Immature natural killer cell (primary cell): ENCODE measurements at regions not wholly inside any gene's neighbourhood (a gene's known extent, or its start where the extent isn't known, plus 50 kb on each side); places are given as distances from the start of the nearest gene placed in this dataset.

ENCODE experiments used
- DNase-seq, 3 donors: peaks; one replicate each; pipeline ENCODE4 v3.0.0; 2022; ENCODE audit warnings: mixed read lengths in 1 of 3
- H3K27ac Mint-ChIP-seq, 6 donors: one replicate each; pipeline ENCODE4 v1.8.0; 2020; ENCODE audit warnings: mixed read lengths in 6 of 6, mild to moderate bottlenecking in 5 of 6, inconsistent platforms in 4 of 6, moderate library complexity in 3 of 6
- H3K27me3 Mint-ChIP-seq, 3 donors: one replicate each; pipeline ENCODE4 v1.8.0; 2020 to 2021; ENCODE audit warnings: low read depth in 3 of 3, mild to moderate bottlenecking in 3 of 3, mixed read lengths in 3 of 3, moderate library complexity in 3 of 3, inconsistent platforms in 1 of 3
- H3K36me3 Mint-ChIP-seq, 3 donors: one replicate each; pipeline ENCODE4 v1.8.0; 2020; ENCODE audit warnings: mixed read lengths in 3 of 3, inconsistent platforms in 2 of 3, mild to moderate bottlenecking in 2 of 3
- H3K4me1 Mint-ChIP-seq, 2 donors: one replicate each; pipeline ENCODE4 v1.8.0; 2020; ENCODE audit warnings: inconsistent platforms in 2 of 2, mild to moderate bottlenecking in 2 of 2, mixed read lengths in 2 of 2, moderate library complexity in 1 of 2
- H3K4me3 Mint-ChIP-seq, 5 donors: one replicate each; pipeline ENCODE4 v1.8.0; 2020; ENCODE audit warnings: mild to moderate bottlenecking in 5 of 5, mixed read lengths in 5 of 5, inconsistent platforms in 3 of 5, moderate library complexity in 3 of 5
- H3K9me3 Mint-ChIP-seq, 6 donors: one replicate each; pipeline ENCODE4 v1.8.0; 2020; ENCODE audit warnings: mild to moderate bottlenecking in 6 of 6, mixed read lengths in 6 of 6, inconsistent platforms in 4 of 6, moderate library complexity in 3 of 6

DNA sequence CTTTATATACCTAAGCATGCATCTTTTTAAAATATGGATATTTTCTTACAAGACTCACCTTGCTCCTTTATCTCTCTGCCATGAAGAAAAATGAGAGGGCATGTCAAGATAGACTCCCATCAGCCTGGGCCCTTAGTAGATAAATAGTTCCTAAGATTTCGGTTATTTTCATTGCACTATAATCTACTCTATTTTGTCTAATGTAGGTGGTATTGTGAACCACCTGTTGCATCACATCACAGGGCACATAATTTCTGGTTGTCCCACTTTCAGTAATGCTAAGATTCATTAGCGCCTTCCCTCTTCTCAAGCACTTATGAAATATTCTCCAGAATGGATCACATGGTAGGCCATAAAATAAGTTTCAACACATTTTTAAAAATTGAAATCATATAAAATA is 202.5 kb upstream of the ADRA1B start:
- no peak overlapping the region for H3K27ac Mint-ChIP-seq
- H3K4me1 Mint-ChIP-seq, result no peaks in the 10 kb centered on the region
- H3K4me3 Mint-ChIP-seq, result no peak overlapping the region
- peaks cover 0 to 4% (median 0%) of the 10 kb centered on the region in 3 donors for H3K36me3 Mint-ChIP-seq
- DNase-seq, result no peak
- H3K9me3 Mint-ChIP-seq, result peaks cover 0 to 5% (median 0%) of the 10 kb centered on the region in 6 donors
- H3K27me3 Mint-ChIP-seq, result peaks cover 0 to 6% (median 5%) of the 10 kb centered on the region in 3 donors

DNA sequence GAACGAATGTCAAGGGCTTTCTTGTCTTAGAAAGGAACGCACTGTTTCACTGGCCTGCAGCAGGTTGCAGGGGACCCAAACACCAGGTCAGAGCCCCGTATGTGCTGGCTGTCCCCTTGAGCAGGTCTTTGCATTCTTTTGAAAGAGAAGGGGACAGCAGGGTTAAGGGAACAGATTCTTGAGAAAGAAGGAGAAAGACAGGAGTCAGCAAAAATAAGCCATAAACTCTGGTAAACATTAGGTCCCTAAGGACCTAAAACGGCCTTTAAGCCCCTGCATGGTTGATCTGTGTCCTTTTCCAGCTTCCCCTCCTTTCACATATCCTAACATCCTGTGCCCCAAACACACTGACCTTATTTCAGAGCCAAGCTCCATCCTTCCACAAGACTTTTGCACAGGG is 190.8 kb upstream of the ADRA1B start:
- Mint-ChIP-seq H3K27ac (no peak overlapping the region), H3K4me1 (no peaks in the 10 kb centered on the region), H3K9me3 (no peaks in the 10 kb centered on the region), H3K4me3 (no peak overlapping the region), H3K36me3 (no peaks in the 10 kb centered on the region), H3K27me3 (peaks cover 4 to 21% (median 8%) of the 10 kb centered on the region in 3 donors)
- no peak for DNase-seq

DNA sequence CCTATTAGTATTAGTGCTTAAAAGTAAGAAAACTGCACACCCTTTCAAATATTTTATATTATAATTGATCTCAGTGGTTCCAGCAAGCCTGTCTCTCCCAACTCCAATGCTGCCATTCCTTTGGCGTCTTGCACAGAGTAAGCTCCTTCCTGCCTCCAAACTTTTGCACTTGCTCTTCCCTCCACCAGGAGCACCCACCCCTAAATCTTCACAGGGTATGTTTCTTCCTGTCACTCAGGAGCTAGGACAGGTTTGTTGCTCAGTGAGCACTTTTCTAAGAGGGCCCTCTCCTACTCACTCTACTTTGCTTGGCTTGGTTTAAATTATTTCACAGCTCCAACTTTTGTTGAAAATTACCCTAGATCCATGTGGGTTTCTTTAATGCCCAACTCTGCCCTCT is 189.1 kb upstream of the ADRA1B start:
- peaks cover 2 to 7% of the 10 kb centered on the region in 2 donors for H3K4me1 Mint-ChIP-seq
- H3K27ac Mint-ChIP-seq, result no peak overlapping the region
- peaks cover 6 to 25% (median 12%) of the 10 kb centered on the region in 3 donors for H3K27me3 Mint-ChIP-seq
- H3K9me3 Mint-ChIP-seq, result no peaks in the 10 kb centered on the region
- no peak for DNase-seq
- H3K36me3 Mint-ChIP-seq, result no peaks in the 10 kb centered on the region
- H3K4me3 Mint-ChIP-seq, result no peak overlapping the region

DNA sequence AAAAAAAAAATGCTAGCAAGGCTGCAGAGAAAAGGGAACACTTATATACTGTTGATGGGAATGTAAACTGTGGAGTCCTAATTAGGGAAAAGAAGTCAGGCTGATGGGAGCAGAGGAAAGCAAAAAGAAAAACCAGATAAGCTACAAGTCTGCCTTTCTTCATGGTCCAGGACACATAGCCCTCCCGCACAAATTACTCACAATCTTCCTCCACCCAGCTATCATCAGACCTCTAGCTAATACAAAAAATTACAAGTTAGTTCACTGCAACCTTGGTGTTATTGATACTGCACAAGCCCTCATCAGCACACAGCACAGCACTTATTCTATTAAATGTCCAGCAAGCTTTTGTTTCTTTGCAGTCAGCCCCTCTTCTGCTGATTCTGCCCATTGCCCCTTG is 186.0 kb upstream of the ADRA1B start:
- Mint-ChIP-seq H3K27ac (no peak overlapping the region), H3K4me1 (peaks cover 8 to 25% of the 10 kb centered on the region in 2 donors), H3K36me3 (no peaks in the 10 kb centered on the region), H3K27me3 (peaks cover 11 to 23% (median 13%) of the 10 kb centered on the region in 3 donors), H3K9me3 (no peaks in the 10 kb centered on the region), H3K4me3 (no peak overlapping the region)
- DNase-seq, result no peak

DNA sequence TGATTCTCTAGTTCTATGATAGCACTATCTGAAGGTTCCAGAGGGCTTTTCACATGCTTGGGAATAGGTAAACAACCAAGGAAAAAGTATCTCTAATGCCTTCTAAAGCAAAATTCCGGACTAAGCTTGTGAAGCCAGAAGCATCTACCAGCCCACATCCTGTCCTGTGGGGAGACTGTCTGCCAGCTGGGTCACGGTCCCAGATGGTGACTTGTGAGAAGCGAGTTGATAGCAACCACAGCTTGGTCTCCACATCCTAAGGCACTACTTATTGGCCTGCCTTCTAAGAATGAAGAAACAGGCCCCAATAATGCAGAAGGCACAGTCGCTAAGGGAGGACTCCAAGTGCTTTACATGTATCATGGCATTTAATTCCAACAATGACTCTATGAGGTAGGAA is 184.1 kb upstream of the ADRA1B start:
- peaks cover 8 to 25% of the 10 kb centered on the region in 2 donors for H3K4me1 Mint-ChIP-seq
- H3K9me3 Mint-ChIP-seq, result no peaks in the 10 kb centered on the region
- H3K27ac Mint-ChIP-seq, result no peak overlapping the region
- peaks cover 11 to 19% (median 18%) of the 10 kb centered on the region in 3 donors for H3K27me3 Mint-ChIP-seq
- H3K4me3 Mint-ChIP-seq, result no peak overlapping the region
- H3K36me3 Mint-ChIP-seq, result no peaks in the 10 kb centered on the region
- DNase-seq, result peak; percentile 28 to 43 (median 37)

DNA sequence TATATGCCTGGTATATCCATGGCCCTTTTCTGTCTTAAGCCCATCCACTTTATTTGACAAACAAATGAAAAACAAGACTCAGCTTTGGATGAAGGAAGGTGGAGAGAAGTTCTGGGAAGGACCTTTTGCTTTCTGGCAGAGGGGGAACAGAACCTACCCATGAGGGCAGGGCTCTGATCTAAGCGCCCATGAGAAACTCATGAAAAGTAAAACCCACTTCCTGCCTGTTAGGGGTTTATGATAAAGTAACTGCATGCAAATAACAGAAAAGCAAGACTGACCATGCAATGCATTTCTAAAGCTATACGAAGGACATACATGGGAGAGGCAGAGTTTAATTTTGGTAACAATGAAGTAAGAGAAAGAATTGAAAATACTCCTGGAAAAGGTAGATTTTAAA is 181.9 kb upstream of the ADRA1B start:
- Mint-ChIP-seq H3K36me3 (no peaks in the 10 kb centered on the region), H3K9me3 (no peaks in the 10 kb centered on the region), H3K27ac (peak overlapping the region in 1 of 6 donors; percentile 8), H3K27me3 (peaks cover 9 to 24% (median 14%) of the 10 kb centered on the region in 3 donors), H3K4me3 (peak overlapping the region in 1 of 5 donors; percentile 1), H3K4me1 (peaks cover 8 to 25% of the 10 kb centered on the region in 2 donors)
- no peak for DNase-seq

DNA sequence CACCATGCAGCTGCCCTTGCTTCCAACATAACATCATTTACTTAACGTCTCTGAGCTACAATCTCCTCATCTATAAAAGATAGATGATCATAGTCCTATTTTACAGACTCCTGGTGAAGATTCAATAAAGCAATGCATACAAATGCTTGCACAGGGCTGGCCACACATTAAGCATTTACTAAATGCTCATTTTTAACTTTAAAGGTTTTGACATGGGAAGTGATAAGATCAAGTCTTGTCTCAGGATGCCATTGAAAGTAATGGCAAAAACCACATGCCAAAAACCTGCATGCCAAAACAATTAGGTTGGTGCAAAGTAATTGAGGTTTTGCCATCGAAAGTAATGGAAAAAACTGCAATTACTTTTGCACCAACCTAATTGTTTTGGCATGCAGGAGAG is 181.2 kb upstream of the ADRA1B start:
- Mint-ChIP-seq H3K9me3 (no peaks in the 10 kb centered on the region), H3K36me3 (no peaks in the 10 kb centered on the region), H3K4me1 (peaks cover 8 to 25% of the 10 kb centered on the region in 2 donors), H3K4me3 (no peak overlapping the region), H3K27ac (no peak overlapping the region), H3K27me3 (peaks cover 9 to 24% (median 14%) of the 10 kb centered on the region in 3 donors)
- no peak for DNase-seq

DNA sequence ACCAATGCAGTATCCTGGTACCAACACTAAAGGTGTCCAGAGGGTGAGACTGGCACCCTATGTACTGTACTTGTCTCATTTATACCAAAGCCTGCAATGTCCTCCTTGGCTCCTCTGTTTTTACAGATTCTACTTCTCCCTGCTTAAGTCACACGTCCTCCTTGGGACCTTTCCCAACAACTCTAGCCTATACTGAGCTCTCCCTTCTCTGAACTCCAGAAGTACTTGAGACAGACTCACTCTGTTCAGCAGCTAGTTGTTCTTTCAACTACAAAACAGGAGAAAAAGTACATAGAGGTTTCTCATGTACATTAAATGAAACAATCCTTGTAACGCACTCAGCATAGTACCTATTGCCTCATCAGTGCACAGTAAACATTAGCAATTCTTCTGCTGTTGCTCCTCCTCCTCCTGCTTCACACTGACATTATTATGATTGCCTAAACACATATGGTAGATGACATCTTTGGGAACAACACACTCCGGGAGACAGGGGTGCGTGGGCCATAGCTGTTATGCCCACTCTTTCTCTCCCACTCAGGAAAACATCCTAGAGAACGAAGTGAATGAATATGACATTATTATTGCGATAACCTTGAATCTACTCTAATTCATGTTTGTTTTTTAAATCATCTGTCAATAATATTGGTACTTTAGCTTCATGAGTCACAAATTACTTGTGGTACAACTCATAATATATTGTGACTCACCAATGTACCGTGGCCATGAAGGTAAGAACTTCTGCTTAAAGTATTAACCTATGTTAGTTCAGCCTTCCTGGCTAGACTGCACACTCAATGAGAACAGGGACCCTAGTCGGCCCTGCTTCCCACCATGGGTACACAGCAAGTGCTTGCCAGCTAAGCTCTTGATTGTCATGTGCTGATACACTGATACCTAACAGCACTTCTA is 180.3 kb upstream of the ADRA1B start:
- no peak for DNase-seq
- H3K9me3 Mint-ChIP-seq, result peaks cover 0 to 6% (median 0%) of the 10 kb centered on the region in 6 donors
- H3K4me1 Mint-ChIP-seq, result peaks cover 8 to 25% of the 10 kb centered on the region in 2 donors
- no peaks in the 10 kb centered on the region for H3K36me3 Mint-ChIP-seq
- peaks cover 14 to 23% (median 15%) of the 10 kb centered on the region in 3 donors for H3K27me3 Mint-ChIP-seq
- no peak overlapping the region for H3K4me3 Mint-ChIP-seq
- H3K27ac Mint-ChIP-seq, result no peak overlapping the region

DNA sequence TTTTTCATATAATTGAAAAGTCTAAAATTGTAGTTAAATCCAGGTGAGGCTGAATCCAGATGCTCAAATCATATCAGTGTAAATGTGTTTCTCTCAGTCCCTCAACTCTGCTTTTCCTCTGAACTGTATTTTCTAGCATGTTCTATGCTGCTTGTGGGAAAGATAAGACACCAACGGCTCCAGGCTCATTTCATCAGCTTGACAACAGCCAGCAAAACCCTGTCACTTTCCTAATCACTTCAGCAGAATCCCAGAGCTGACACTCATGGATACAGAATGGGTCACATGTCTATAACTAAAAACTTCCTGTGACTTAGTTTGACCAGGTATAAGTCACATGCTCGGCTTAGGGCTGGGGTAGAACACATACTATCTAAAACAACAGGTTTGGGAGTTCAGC is 179.4 kb upstream of the ADRA1B start:
- H3K36me3 Mint-ChIP-seq, result no peaks in the 10 kb centered on the region
- H3K4me1 Mint-ChIP-seq, result peaks cover 8 to 21% of the 10 kb centered on the region in 2 donors
- DNase-seq, result no peak
- no peak overlapping the region for H3K27ac Mint-ChIP-seq
- peaks cover 11 to 23% (median 13%) of the 10 kb centered on the region in 3 donors for H3K27me3 Mint-ChIP-seq
- H3K9me3 Mint-ChIP-seq, result peaks cover 0 to 6% (median 0%) of the 10 kb centered on the region in 6 donors
- no peak overlapping the region for H3K4me3 Mint-ChIP-seq

DNA sequence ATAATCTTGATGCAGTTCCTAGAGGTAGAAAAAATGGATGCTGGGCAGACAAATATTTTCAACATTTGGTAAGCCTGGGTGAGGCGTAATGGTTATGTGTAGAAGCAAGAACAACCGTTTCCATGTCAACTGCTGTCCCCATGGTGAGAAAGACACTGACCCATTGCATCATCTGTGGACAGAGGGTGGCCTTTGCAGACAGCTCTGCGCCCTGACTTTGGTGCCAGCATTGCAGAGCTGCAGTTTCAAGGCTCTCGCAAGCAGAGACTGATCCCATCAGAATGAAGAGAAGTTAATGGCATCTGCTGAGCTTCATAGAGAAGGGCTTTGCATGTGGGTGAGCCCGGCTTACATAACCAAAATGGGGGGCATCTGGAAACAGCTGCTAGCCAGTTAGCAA is 179.0 kb upstream of the ADRA1B start:
- Mint-ChIP-seq H3K36me3 (no peaks in the 10 kb centered on the region), H3K27ac (no peak overlapping the region), H3K4me1 (peaks cover 6 to 17% of the 10 kb centered on the region in 2 donors), H3K9me3 (peaks cover 0 to 6% (median 0%) of the 10 kb centered on the region in 6 donors), H3K27me3 (peaks cover 11 to 23% (median 11%) of the 10 kb centered on the region in 3 donors), H3K4me3 (no peak overlapping the region)
- DNase-seq, result no peak

DNA sequence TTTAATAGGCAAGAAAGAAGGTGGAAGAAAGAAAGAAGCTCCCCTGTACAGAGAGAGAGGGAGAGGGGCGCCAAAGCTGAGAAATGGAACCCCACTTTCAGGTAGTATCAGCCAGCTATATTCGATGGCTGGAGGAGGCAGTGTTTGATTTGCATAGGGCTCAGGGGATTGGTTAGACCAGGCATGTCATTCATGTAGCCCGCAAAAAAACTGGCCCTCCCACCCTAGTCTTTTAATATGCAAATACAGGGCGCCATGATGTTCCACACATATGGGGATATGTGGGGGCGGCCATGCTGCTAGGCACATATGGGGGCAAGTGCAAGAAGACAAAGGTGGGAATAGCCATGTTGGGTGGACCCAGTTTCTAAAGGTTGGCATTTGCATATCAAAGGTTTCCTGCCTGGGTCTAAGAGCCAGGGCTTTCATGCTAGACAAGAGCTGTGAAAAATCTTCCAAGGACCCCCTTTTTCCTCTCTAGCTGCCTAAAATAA is 174.4 kb upstream of the ADRA1B start:
- no peak overlapping the region for H3K27ac Mint-ChIP-seq
- H3K36me3 Mint-ChIP-seq, result no peaks in the 10 kb centered on the region
- peaks cover 6 to 14% (median 9%) of the 10 kb centered on the region in 3 donors for H3K27me3 Mint-ChIP-seq
- H3K4me3 Mint-ChIP-seq, result no peak overlapping the region
- no peaks in the 10 kb centered on the region for H3K4me1 Mint-ChIP-seq
- DNase-seq, result no peak
- peaks cover 0 to 6% (median 0%) of the 10 kb centered on the region in 6 donors for H3K9me3 Mint-ChIP-seq

DNA sequence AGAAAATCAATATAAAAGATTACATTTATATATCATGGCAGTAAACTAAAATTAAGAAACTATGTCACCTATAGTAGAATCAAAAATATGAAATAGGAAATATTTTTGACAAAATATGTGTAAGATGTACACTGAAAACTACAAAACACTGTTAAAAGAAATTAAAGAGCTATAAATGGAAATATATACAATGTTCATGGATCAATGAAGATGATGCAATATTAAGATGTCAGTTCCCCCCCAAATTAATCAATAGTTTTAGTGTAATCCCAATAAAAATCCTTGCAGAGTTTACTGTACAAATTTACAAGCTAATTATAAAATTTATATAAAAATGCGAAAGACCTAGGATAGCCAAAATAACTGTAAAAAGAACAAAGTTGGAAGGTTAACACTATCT is 173.0 kb upstream of the ADRA1B start:
- Mint-ChIP-seq H3K4me3 (no peak overlapping the region), H3K9me3 (peaks cover 0 to 6% (median 0%) of the 10 kb centered on the region in 6 donors), H3K4me1 (no peaks in the 10 kb centered on the region), H3K36me3 (no peaks in the 10 kb centered on the region), H3K27me3 (peaks cover 6 to 11% (median 6%) of the 10 kb centered on the region in 3 donors), H3K27ac (no peak overlapping the region)
- no peak for DNase-seq

DNA sequence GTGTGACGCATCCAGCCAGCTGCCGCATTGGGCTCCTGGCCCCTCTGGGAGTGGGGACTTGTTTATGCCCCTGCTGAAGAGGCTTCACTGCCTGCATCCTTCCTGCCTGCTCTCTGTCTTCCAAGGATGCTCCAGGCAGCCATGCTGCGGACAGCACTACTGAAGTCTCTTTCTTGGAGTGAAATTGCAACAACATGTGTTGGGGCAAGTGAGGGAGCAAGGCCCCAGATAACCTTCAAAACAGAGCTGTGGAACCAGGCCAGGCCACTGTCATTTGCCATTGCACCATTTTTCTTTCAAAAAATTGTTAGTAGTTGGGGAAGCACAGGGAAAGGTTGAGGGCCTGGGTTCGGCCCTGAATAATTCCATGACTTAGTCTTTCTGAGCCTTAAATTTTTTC is 169.6 kb upstream of the ADRA1B start:
- Mint-ChIP-seq H3K4me1 (no peaks in the 10 kb centered on the region), H3K27me3 (peaks cover 2 to 4% (median 2%) of the 10 kb centered on the region in 3 donors), H3K36me3 (no peaks in the 10 kb centered on the region), H3K27ac (no peak overlapping the region), H3K9me3 (peaks cover 0 to 4% (median 0%) of the 10 kb centered on the region in 6 donors), H3K4me3 (no peak overlapping the region)
- DNase-seq, result no peak

DNA sequence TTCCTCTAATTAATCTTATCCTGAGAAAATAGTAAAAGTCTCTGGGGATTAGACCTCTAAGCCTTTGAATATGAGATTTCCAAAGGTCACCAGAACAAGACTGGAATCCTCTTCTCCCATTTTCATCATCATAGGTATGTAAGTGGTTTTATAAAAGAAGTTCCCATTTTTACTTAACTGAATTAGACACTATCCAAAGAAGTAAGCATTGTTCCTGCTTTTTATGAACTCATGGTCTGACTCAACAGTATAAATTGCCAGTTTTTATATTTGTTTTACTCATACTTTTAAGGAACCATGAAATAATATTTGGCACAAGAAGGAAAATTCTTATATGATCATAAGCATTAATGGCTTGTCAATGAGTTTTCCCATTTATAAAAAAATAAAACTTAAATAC is 167.1 kb upstream of the ADRA1B start:
- no peak for DNase-seq
- Mint-ChIP-seq H3K4me3 (no peak overlapping the region), H3K27me3 (peaks cover 3 to 4% (median 4%) of the 10 kb centered on the region in 3 donors), H3K4me1 (no peaks in the 10 kb centered on the region), H3K9me3 (peaks cover 0 to 4% (median under 1%) of the 10 kb centered on the region in 6 donors), H3K36me3 (no peaks in the 10 kb centered on the region), H3K27ac (no peak overlapping the region)
